B cell (primary cell): ENCODE measurements at regions not wholly inside any gene's neighbourhood (a gene's known extent, or its start where the extent isn't known, plus 50 kb on each side); places are given as distances from the start of the nearest gene placed in this dataset.
A peak's percentile ranks its signal among the peaks of the same experiment; 100 is the strongest.

Source experiments
- ATAC-seq: fragments of 200-7000 bp; cut with Tn5 transposase; one replicate; pipeline ENCODE4 v1.10.0; 2021; ENCODE audit warnings: low read depth, mild to moderate bottlenecking, moderate number of reproducible peaks, moderate library complexity
- CTCF ChIA-PET: fragments of 350-600 bp; sonication (Branson Sonifier 250); formaldehyde crosslinking; loops from one replicate; lab custom pipeline; 2021; ENCODE audit warnings: antibody characterized with exemption, inconsistent platforms; lab: Charles Lee
- POLR2A ChIA-PET: fragments of 350-600 bp; sonication (Branson Sonifier 250); formaldehyde crosslinking; loops from one replicate; lab custom pipeline; 2021; ENCODE audit warnings: antibody characterized with exemption; lab: Charles Lee
- DNase-seq: peaks from one replicate; pipeline ENCODE4 v3.0.0; 2013
- H2AFZ ChIP-seq: 2 replicates; pipeline ENCODE4 v1.6.1; 2012; ENCODE audit warnings: mild to moderate bottlenecking, low read depth, low read length; ENCODE audit not compliant: insufficient read depth, poor library complexity, severe bottlenecking
- H3K27ac ChIP-seq, 2 donors: 1 replicate in 1 of 2; 2 replicates in 1 of 2; pipeline ENCODE4 v1.5.1; 2012 to 2013; ENCODE audit warnings: low read length in 2 of 2, mild to moderate bottlenecking in 2 of 2, moderate library complexity in 1 of 2
- H3K27me3 ChIP-seq, 4 experiments: fragments of 200-600 bp in 1 of 4; sonication (generic) in 1 of 4; replicated peaks in 1 of 4; 1 replicate in 2 of 4; 2 replicates in 2 of 4; pipeline versions ENCODE4 v1.6.1 to v1.7.0; 2013 to 2016; ENCODE audit warnings: low read length in 3 of 4, mild to moderate bottlenecking in 2 of 4, mixed read lengths in 1 of 4, moderate library complexity in 1 of 4; ENCODE audit not compliant: insufficient read depth in 4 of 4, control insufficient read depth in 3 of 4; ENCODE audit errors: control extremely low read depth in 1 of 4
- H3K36me3 ChIP-seq, 2 experiments: replicated peaks in 1 of 2; 1 replicate in 1 of 2; 2 replicates in 1 of 2; pipeline versions ENCODE4 v1.6.1 to v1.7.1; 2013; ENCODE audit warnings: low read length in 1 of 2; ENCODE audit not compliant: insufficient read depth in 2 of 2, control insufficient read depth in 1 of 2; ENCODE audit errors: control extremely low read depth in 1 of 2, extremely low read depth in 1 of 2
- H3K4me1 ChIP-seq, 2 donors: fragments of 200-600 bp in 1 of 2; sonication (generic) in 1 of 2; 1 replicate in 1 of 2; 2 replicates in 1 of 2; pipeline versions ENCODE4 v1.5.1 to v1.6.1; 2013 to 2017; ENCODE audit warnings: low read length in 2 of 2; ENCODE audit not compliant: control insufficient read depth in 2 of 2, insufficient read depth in 2 of 2
- H3K4me2 ChIP-seq: replicated peaks from 2 replicates; pipeline ENCODE3; 2012; ENCODE audit warnings: mild to moderate bottlenecking, low read depth, low read length; ENCODE audit not compliant: poor library complexity, severe bottlenecking
- H3K4me3 ChIP-seq, 5 experiments: fragments of 200-600 bp in 1 of 5; sonication (generic) in 1 of 5; 1 replicate in 3 of 5; 2 replicates in 2 of 5; pipeline versions ENCODE4 v1.5.1 to v1.7.0; 2011 to 2016; ENCODE audit warnings: low read length in 4 of 5, mild to moderate bottlenecking in 4 of 5, low read depth in 2 of 5, control low read depth in 1 of 5, moderate library complexity in 1 of 5; ENCODE audit not compliant: insufficient read depth in 1 of 5; ENCODE audit errors: control extremely low read depth in 1 of 5, extremely low read depth in 1 of 5
- H3K79me2 ChIP-seq: fragments of 200-600 bp; sonication (generic); one replicate; pipeline ENCODE4 v1.6.0; 2016; ENCODE audit warnings: low read length; ENCODE audit not compliant: control insufficient read depth, insufficient read depth
- H3K9ac ChIP-seq: fragments of 200-600 bp; sonication (generic); 2 replicates; pipeline ENCODE4 v1.6.1; 2017; ENCODE audit warnings: mild to moderate bottlenecking, low read length, moderate library complexity
- H3K9me3 ChIP-seq, 3 donors: one replicate each; pipeline versions ENCODE4 v1.6.1 to v1.7.1; 2013; ENCODE audit warnings: low read length in 2 of 3; ENCODE audit not compliant: control insufficient read depth in 2 of 3, insufficient read depth in 1 of 3; ENCODE audit errors: control extremely low read depth in 1 of 3
- H4K20me1 ChIP-seq: 2 replicates; pipeline ENCODE4 v1.6.0; 2012; ENCODE audit warnings: mild to moderate bottlenecking, low read length; ENCODE audit not compliant: insufficient read depth, control insufficient read depth, poor library complexity, severe bottlenecking
- H3K27ac Mint-ChIP-seq: one replicate; pipeline ENCODE4 v1.8.0; 2021; ENCODE audit warnings: mixed read lengths
- H3K27me3 Mint-ChIP-seq: one replicate; pipeline ENCODE4 v1.8.0; 2021; ENCODE audit warnings: mixed read lengths
- H3K4me1 Mint-ChIP-seq: one replicate; pipeline ENCODE4 v1.8.0; 2021; ENCODE audit warnings: mixed read lengths
- H3K4me3 Mint-ChIP-seq: one replicate; pipeline ENCODE4 v1.8.0; 2021; ENCODE audit warnings: mixed read lengths
- H3K9me3 Mint-ChIP-seq: one replicate; pipeline ENCODE4 v1.8.0; 2022; ENCODE audit warnings: mixed read lengths; ENCODE audit not compliant: insufficient read depth
- EZH2 ChIP-seq: IDR thresholded peaks from 2 replicates; pipeline ENCODE4 v1.6.1; 2012; ENCODE audit warnings: borderline replicate concordance, low read depth, mild to moderate bottlenecking, moderate library complexity, low read length; ENCODE audit not compliant: insufficient read depth, poor library complexity, severe bottlenecking
- WGBS: methylation state at CpG from one replicate; pipeline ENCODE4 v1.1.5; 2013; ENCODE audit warnings: missing lambda C conversion rate; ENCODE audit not compliant: insufficient coverage; 5-methylcytosine and 5-hydroxymethylcytosine counted together
- intact Hi-C: fragments of 100-400 bp; cut with micrococcal nuclease; formaldehyde crosslinking; loops from one replicate; pipeline ENCODE4 v1.10.0; 2022
- TF ChIP-seq, protein P1 (sequence below): fragments of 200-600 bp; IDR thresholded peaks from one replicate; pipeline ENCODE4 v1.8.0; 2022; ENCODE audit warnings: antibody characterized with exemption, mild to moderate bottlenecking

DNA sequence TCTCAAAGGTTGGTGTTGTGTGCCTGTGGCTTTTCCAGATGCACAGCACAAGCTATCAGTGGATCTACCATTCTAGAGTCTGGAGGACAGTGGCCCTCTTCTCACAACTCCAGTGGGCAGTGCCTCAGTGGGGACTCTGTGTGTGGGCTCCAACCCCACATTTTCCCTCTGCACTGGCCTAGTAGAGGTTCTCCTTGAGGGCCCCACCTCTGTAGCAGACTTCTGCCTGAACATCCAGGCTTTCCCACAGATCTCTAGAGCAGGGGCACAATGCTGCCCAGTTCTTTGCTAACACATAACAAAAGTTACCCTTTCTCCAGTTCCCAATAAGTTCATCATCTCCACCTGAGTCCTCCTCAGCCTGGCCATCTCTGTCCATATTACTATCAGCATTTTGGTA lies 102.1 kb upstream of the ANKRD55 start:
- POLR2A ChIA-PET = no interaction called here

DNA sequence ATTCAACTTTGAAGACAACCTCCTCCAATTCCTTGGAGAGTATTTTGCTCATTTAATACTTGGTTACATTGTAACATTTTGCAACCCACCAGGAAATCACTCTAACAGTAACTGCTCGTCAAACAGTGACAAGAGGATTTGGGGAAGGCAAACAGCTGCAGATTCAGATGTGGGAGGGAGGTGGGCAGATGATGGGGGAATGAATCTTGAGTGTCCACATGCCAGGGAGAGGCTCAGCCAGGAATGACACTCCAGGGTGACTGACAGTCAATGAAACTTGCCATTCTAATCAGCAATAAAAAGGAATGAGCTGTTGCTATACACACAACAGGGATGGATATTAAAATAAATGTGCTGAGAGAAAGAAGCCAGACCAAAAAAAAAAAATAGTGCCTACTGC lies 97.7 kb upstream of the ANKRD55 start:
- Mint-ChIP-seq H3K27me3 (no peaks in the 10 kb centered on the region), H3K27ac (peak overlapping the region; percentile 39), H3K4me1 (peaks cover 60% of the 10 kb centered on the region), H3K9me3 (peaks cover 7% of the 10 kb centered on the region), H3K4me3 (no peak overlapping the region)
- POLR2A ChIA-PET = interaction anchor here (0.9 kb wide), 1 partner anchor 10 kb away, joined by 6 read pairs; no protein-coding TSS in a partner anchor
- Histone ChIP-seq H3K4me2 (peak overlapping the region; percentile 56), H3K27me3 (no peaks in the 10 kb centered on the region), H3K4me3 (no peak overlapping the region), H2AFZ (peak overlapping the region; percentile 48), H3K9me3 (peaks cover under 1 to 22% (median 19%) of the 10 kb centered on the region in 3 donors), H3K27ac (peak overlapping the region; percentile 77 to 92), H3K36me3 (no peaks in the 10 kb centered on the region), H3K9ac (no peak overlapping the region), H3K79me2 (no peaks in the 10 kb centered on the region), H4K20me1 (no peaks in the 10 kb centered on the region), H3K4me1 (peaks cover 41 to 47% of the 10 kb centered on the region in 2 donors)
- DNase-seq (no peak), ATAC-seq (no peak)
- TF ChIP-seq, protein P1, sequence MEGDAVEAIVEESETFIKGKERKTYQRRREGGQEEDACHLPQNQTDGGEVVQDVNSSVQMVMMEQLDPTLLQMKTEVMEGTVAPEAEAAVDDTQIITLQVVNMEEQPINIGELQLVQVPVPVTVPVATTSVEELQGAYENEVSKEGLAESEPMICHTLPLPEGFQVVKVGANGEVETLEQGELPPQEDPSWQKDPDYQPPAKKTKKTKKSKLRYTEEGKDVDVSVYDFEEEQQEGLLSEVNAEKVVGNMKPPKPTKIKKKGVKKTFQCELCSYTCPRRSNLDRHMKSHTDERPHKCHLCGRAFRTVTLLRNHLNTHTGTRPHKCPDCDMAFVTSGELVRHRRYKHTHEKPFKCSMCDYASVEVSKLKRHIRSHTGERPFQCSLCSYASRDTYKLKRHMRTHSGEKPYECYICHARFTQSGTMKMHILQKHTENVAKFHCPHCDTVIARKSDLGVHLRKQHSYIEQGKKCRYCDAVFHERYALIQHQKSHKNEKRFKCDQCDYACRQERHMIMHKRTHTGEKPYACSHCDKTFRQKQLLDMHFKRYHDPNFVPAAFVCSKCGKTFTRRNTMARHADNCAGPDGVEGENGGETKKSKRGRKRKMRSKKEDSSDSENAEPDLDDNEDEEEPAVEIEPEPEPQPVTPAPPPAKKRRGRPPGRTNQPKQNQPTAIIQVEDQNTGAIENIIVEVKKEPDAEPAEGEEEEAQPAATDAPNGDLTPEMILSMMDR = no peak
- TF ChIP-seq EZH2 = no peak
- CTCF ChIA-PET = interaction anchor here (1.4 kb wide), 1 partner anchor 507 kb away, joined by 3 read pairs; no protein-coding TSS in a partner anchor
- no CpG with 5 or more reads among the region's 1 CpG for WGBS
- intact Hi-C loops = no loop called here

More for the DNA sequence above, 102.1 kb upstream of the ANKRD55 start:
- ATAC-seq (no peak), DNase-seq (no peak)
- no peak overlapping the region for H2AFZ ChIP-seq
- Mint-ChIP-seq H3K4me1 (peaks cover 25% of the 10 kb centered on the region), H3K27ac (peak overlapping the region; percentile 43), H3K9me3 (peaks cover 8% of the 10 kb centered on the region), H3K27me3 (no peaks in the 10 kb centered on the region), H3K4me3 (no peak overlapping the region)
- no peak for TF ChIP-seq EZH2
- TF ChIP-seq, protein P1 = no peak
- intact Hi-C loops = no loop called here
- H3K4me2 ChIP-seq = no peak overlapping the region
- H4K20me1 ChIP-seq = no peaks in the 10 kb centered on the region
- H3K4me3 ChIP-seq = no peak overlapping the region
- peaks cover 3 to 27% (median 21%) of the 10 kb centered on the region in 3 donors for H3K9me3 ChIP-seq
- CTCF ChIA-PET = no interaction called here
- H3K4me1 ChIP-seq = peaks cover 10 to 11% of the 10 kb centered on the region in 2 donors
- no peak overlapping the region for H3K9ac ChIP-seq
- H3K27me3 ChIP-seq = no peaks in the 10 kb centered on the region
- no peaks in the 10 kb centered on the region for H3K79me2 ChIP-seq
- no peak overlapping the region for H3K27ac ChIP-seq
- H3K36me3 ChIP-seq = no peaks in the 10 kb centered on the region
